Smooth muscle cell (in vitro differentiated cells): ENCODE measurements at regions not wholly inside any gene's neighbourhood (a gene's known extent, or its start where the extent isn't known, plus 50 kb on each side); places are given as distances from the start of the nearest gene placed in this dataset.

ENCODE experiments used
- DNase-seq: peaks from one replicate; lab custom pipeline; 2025; ENCODE audit not compliant: unreplicated experiment; lab: John Stamatoyannopoulos, UW
- H2AFZ ChIP-seq: fragments of 200-600 bp; sonication (generic); 2 replicates; pipeline ENCODE4 v1.6.0; 2016; ENCODE audit warnings: antibody characterized with exemption, low read depth, mild to moderate bottlenecking
- H3F3A ChIP-seq: fragments of 200-600 bp; sonication (generic); 2 replicates; pipeline ENCODE4 v1.6.0; 2017; ENCODE audit warnings: antibody characterized with exemption, low read depth
- H3K27ac ChIP-seq: fragments of 200-600 bp; sonication (generic); 2 replicates; pipeline ENCODE4 v1.5.1; 2016; ENCODE audit warnings: low read depth, mild to moderate bottlenecking
- H3K27me3 ChIP-seq: fragments of 200-600 bp; sonication (generic); 2 replicates; pipeline ENCODE4 v1.6.1; 2016; ENCODE audit warnings: low read depth, mild to moderate bottlenecking
- H3K36me3 ChIP-seq: fragments of 200-600 bp; sonication (generic); 2 replicates; pipeline ENCODE4 v1.5.1; 2016; ENCODE audit warnings: low read depth
- H3K4me1 ChIP-seq: fragments of 200-600 bp; sonication (generic); 2 replicates; pipeline ENCODE4 v1.5.1; 2016; ENCODE audit warnings: low read depth
- H3K4me2 ChIP-seq: fragments of 200-600 bp; sonication (generic); 2 replicates; pipeline ENCODE4 v1.6.0; 2016; ENCODE audit warnings: mild to moderate bottlenecking
- H3K4me3 ChIP-seq: fragments of 200-600 bp; sonication (generic); 2 replicates; pipeline ENCODE4 v1.5.1; 2016; ENCODE audit warnings: mild to moderate bottlenecking
- H3K79me2 ChIP-seq: fragments of 200-600 bp; sonication (generic); 2 replicates; pipeline ENCODE4 v1.6.0; 2016; ENCODE audit warnings: low read depth, mild to moderate bottlenecking
- H3K9ac ChIP-seq: fragments of 200-600 bp; sonication (generic); 2 replicates; pipeline ENCODE4 v1.6.0; 2016; ENCODE audit warnings: low read depth
- H3K9me3 ChIP-seq: fragments of 200-600 bp; sonication (generic); replicated peaks from 2 replicates; pipeline ENCODE4 v1.5.1; 2016; ENCODE audit warnings: low read depth
- H4K20me1 ChIP-seq: fragments of 200-600 bp; sonication (generic); 2 replicates; pipeline ENCODE4 v1.6.0; 2016; ENCODE audit warnings: low read depth
- CTCF ChIP-seq: fragments of 200-600 bp; sonication (generic); IDR thresholded peaks from 2 replicates; pipeline ENCODE4 v1.5.1; 2017; ENCODE audit warnings: borderline replicate concordance, mild to moderate bottlenecking, antibody characterized with exemption; ENCODE audit not compliant: insufficient read depth, poor library complexity, severe bottlenecking
- WGBS: methylation state at CpG from one replicate; pipeline ENCODE4 v1.1.7; 2016; ENCODE audit warnings: low lambda C conversion rate; 5-methylcytosine and 5-hydroxymethylcytosine counted together

- WGBS, result 91% methylated on average over 29 of the region's 29 CpGs
- Histone ChIP-seq H3K4me2 (no peak overlapping the region), H3F3A (no peaks in the 10 kb centered on the region), H3K27me3 (no peaks in the 10 kb centered on the region), H3K36me3 (no peaks in the 10 kb centered on the region), H3K4me3 (no peak overlapping the region), H3K79me2 (no peaks in the 10 kb centered on the region), H3K9me3 (no peaks in the 10 kb centered on the region), H4K20me1 (no peaks in the 10 kb centered on the region), H3K27ac (no peak overlapping the region), H3K9ac (no peak overlapping the region), H2AFZ (no peak overlapping the region), H3K4me1 (no peaks in the 10 kb centered on the region)
- no peak for DNase-seq
- TF ChIP-seq CTCF, result no peak
Observed at GRCh38 chr12:131355361-131356245, 355.3 kb upstream of the SFSWAP start.

GRCh38 chr12:131356485-131357184 lies 354.3 kb upstream of the SFSWAP start:
- Histone ChIP-seq H3K27me3 (no peaks in the 10 kb centered on the region), H3K9me3 (no peaks in the 10 kb centered on the region), H3K36me3 (no peaks in the 10 kb centered on the region), H3K4me2 (no peak overlapping the region), H3K79me2 (no peaks in the 10 kb centered on the region), H3K4me1 (no peaks in the 10 kb centered on the region), H3K4me3 (no peak overlapping the region), H3K27ac (no peak overlapping the region), H3F3A (no peaks in the 10 kb centered on the region), H3K9ac (no peak overlapping the region), H2AFZ (no peak overlapping the region), H4K20me1 (no peaks in the 10 kb centered on the region)
- no peak for DNase-seq
- 90% methylated on average over 18 of the region's 18 CpGs for WGBS
- no peak for TF ChIP-seq CTCF

- no peak overlapping the region for H3K27ac ChIP-seq
- 92% methylated on average over 9 of the region's 9 CpGs for WGBS
- no peak for TF ChIP-seq CTCF
- no peaks in the 10 kb centered on the region for H3K9me3 ChIP-seq
- H4K20me1 ChIP-seq, result no peaks in the 10 kb centered on the region
- no peak overlapping the region for H3K9ac ChIP-seq
- no peak for DNase-seq
- no peaks in the 10 kb centered on the region for H3K4me1 ChIP-seq
- no peak overlapping the region for H2AFZ ChIP-seq
- H3K79me2 ChIP-seq, result no peaks in the 10 kb centered on the region
- no peak overlapping the region for H3K4me2 ChIP-seq
- H3K36me3 ChIP-seq, result no peaks in the 10 kb centered on the region
- H3K4me3 ChIP-seq, result no peak overlapping the region
- no peaks in the 10 kb centered on the region for H3F3A ChIP-seq
- no peaks in the 10 kb centered on the region for H3K27me3 ChIP-seq
Observed at GRCh38 chr12:131357185-131357747, 353.6 kb upstream of the SFSWAP start.
